ENCODE measurements at regions not wholly inside any gene's neighbourhood (a gene's known extent, or its start where the extent isn't known, plus 50 kb on each side); places are given as distances from the start of the nearest gene placed in this dataset.

DNA sequence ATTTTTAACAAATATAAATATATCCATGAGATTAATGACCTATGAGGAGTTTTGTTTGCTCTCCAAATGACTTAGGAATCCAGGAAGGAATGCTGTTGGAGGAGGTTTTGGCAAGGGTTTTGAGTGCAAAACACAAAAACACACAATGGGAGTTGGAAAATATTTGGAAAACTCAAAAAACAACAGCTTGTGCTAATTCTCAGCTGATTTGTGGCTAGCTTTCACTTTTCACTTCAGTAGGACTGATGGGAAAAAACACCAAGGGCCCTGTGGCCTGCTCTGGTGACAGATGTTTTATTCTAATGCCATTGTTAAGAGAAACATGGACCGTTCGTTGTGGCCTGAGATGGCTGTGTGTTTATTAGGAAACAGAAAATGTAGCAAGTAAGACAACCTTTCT, 113.9 kb downstream of the ALDH8A1 start:
- TF ChIP-seq, protein P1, sequence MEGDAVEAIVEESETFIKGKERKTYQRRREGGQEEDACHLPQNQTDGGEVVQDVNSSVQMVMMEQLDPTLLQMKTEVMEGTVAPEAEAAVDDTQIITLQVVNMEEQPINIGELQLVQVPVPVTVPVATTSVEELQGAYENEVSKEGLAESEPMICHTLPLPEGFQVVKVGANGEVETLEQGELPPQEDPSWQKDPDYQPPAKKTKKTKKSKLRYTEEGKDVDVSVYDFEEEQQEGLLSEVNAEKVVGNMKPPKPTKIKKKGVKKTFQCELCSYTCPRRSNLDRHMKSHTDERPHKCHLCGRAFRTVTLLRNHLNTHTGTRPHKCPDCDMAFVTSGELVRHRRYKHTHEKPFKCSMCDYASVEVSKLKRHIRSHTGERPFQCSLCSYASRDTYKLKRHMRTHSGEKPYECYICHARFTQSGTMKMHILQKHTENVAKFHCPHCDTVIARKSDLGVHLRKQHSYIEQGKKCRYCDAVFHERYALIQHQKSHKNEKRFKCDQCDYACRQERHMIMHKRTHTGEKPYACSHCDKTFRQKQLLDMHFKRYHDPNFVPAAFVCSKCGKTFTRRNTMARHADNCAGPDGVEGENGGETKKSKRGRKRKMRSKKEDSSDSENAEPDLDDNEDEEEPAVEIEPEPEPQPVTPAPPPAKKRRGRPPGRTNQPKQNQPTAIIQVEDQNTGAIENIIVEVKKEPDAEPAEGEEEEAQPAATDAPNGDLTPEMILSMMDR (conservative IDR thresholded peaks at IDR 0.05 in 1 of 2, IDR thresholded peaks at IDR 0.05 in 1 of 2; ENCODE audit: low read depth in 1 of 2, low read length in 2 of 2) = no peak
- TF ChIP-seq EZH2 (IDR thresholded peaks at IDR 0.05; ENCODE audit: low read length, missing control alignments) = no peak
